Activated B cell treated with CpG ODN at 0.5 μM for 24 hours (primary cell): ENCODE measurements at regions not wholly inside any gene's neighbourhood (a gene's known extent, or its start where the extent isn't known, plus 50 kb on each side); places are given as distances from the start of the nearest gene placed in this dataset.

Experiments used
- ATAC-seq: fragments of 200-7000 bp; cut with Tn5 transposase; one replicate; pipeline ENCODE4 v1.10.0; 2021; ENCODE audit warnings: low read depth, mild to moderate bottlenecking, moderate library complexity
- CTCF ChIA-PET: fragments of 350-600 bp; sonication (Branson Sonifier 250); formaldehyde crosslinking; loops from one replicate; lab custom pipeline; 2021; ENCODE audit warnings: antibody characterized with exemption; lab: Charles Lee
- POLR2A ChIA-PET: fragments of 350-600 bp; sonication (Branson Sonifier 250); formaldehyde crosslinking; loops from one replicate; lab custom pipeline; 2021; ENCODE audit warnings: antibody characterized with exemption; lab: Charles Lee
- DNase-seq: peaks from one replicate; pipeline ENCODE4 v3.0.0; 2022
- H3K27ac Mint-ChIP-seq: one replicate; pipeline ENCODE4 v1.8.0; 2020; ENCODE audit warnings: mixed read lengths
- H3K27me3 Mint-ChIP-seq: one replicate; pipeline ENCODE4 v1.8.0; 2021; ENCODE audit warnings: mixed read lengths
- H3K36me3 Mint-ChIP-seq: one replicate; pipeline ENCODE4 v1.8.0; 2021; ENCODE audit warnings: low read depth, mixed read lengths
- H3K4me1 Mint-ChIP-seq: one replicate; pipeline ENCODE4 v1.8.0; 2021; ENCODE audit warnings: mixed read lengths
- H3K4me3 Mint-ChIP-seq: one replicate; pipeline ENCODE4 v1.8.0; 2020; ENCODE audit warnings: mild to moderate bottlenecking, mixed read lengths
- H3K9me3 Mint-ChIP-seq: one replicate; pipeline ENCODE4 v1.8.0; 2020; ENCODE audit warnings: mixed read lengths
- CTCF ChIP-seq: fragments of 200-600 bp; IDR thresholded peaks from one replicate; pipeline ENCODE4 v1.8.0; 2022; ENCODE audit warnings: antibody characterized with exemption, mild to moderate bottlenecking
- intact Hi-C: fragments of 100-400 bp; cut with micrococcal nuclease; formaldehyde crosslinking; loops from one replicate; pipeline ENCODE4 v1.15.1; 2024

DNA sequence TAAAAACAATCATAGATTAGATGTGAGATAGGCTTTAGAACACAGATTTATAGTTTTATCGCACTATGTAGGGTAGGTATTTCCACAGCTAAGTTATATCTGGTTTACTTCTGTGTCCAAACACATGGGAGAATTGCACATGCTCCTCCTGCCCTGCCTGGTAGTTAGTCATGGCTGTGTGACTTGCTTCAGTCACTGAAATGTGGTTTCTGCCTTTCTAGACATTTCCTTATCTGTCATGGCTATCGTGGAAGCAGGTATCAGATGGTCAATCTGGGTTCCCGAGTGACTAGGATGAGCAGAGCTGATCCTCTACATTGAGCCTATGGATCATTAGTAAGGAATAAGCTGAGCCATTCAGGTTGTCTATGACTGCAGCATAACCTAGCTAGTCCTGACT is 117.8 kb upstream of the GMDS start:
- no peak for DNase-seq
- Mint-ChIP-seq H3K9me3 (no peaks in the 10 kb centered on the region), H3K27me3 (no peaks in the 10 kb centered on the region), H3K36me3 (peaks cover 8% of the 10 kb centered on the region), H3K27ac (no peak overlapping the region), H3K4me3 (no peak overlapping the region), H3K4me1 (no peaks in the 10 kb centered on the region)
- ChIA-PET POLR2A (no interaction called here), CTCF (interaction anchor here (1.0 kb wide), 2 partner anchors 10 to 13 kb away, joined by 3 read pairs; no protein-coding TSS in a partner anchor)
- intact Hi-C loops: no loop called here
- no peak for TF ChIP-seq CTCF
- ATAC-seq: no peak

DNA sequence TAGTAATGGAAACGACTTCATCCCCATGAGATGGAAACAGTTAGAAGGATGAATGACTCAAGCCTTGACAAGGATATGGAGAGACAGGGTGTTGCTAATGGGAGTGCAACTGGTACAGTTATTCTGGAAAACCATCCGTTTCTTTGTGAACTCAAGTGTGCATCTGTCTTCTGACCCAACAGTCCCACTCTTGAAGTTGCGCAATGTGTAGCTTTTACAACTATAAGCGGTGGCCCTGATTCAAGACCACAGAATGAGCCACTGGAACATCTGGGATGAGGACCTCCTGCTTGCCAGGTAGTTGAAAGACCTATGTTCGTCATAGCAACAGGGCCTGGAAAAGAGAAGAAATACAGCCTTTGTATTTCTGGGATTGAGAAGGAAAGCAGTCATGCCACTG is 115.8 kb upstream of the GMDS start:
- no peak for ATAC-seq
- Mint-ChIP-seq H3K4me3 (no peak overlapping the region), H3K27me3 (no peaks in the 10 kb centered on the region), H3K27ac (no peak overlapping the region), H3K4me1 (no peaks in the 10 kb centered on the region), H3K9me3 (no peaks in the 10 kb centered on the region), H3K36me3 (peaks cover 8% of the 10 kb centered on the region)
- no peak for TF ChIP-seq CTCF
- POLR2A ChIA-PET: no interaction called here
- intact Hi-C loops: no loop called here
- DNase-seq: no peak
- CTCF ChIA-PET: no interaction called here

DNA sequence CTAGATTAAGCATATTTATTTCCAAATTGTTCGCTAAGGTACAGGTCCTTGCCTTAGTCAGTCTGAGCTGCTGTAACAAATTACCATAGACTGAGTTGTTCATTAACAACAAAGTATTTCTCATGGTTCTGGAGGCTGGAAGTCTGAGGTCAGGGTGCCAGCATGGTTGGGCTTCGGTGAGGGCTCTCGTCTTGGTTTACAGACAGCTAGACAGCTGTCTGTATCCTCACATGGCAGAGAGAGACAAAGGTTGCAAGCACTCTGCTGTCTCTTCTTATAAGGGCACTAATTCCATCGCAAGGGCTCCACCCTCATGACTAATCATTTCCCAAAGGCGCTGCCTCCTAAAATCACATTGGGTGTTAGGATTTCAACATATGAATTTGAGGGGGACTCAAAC is 115.3 kb upstream of the GMDS start:
- CTCF ChIA-PET: no interaction called here
- no peaks in the 10 kb centered on the region for H3K4me1 Mint-ChIP-seq

GRCh38 chr6:2360126-2360525 is 114.7 kb upstream of the GMDS start:
- ATAC-seq: no peak
- no peak for TF ChIP-seq CTCF
- Mint-ChIP-seq H3K4me1 (no peaks in the 10 kb centered on the region), H3K36me3 (peaks cover 8% of the 10 kb centered on the region), H3K4me3 (no peak overlapping the region), H3K27me3 (no peaks in the 10 kb centered on the region), H3K27ac (no peak overlapping the region), H3K9me3 (no peaks in the 10 kb centered on the region)
- ChIA-PET CTCF (no interaction called here), POLR2A (no interaction called here)
- intact Hi-C loops: no loop called here
- no peak for DNase-seq

More for the DNA sequence above, 115.3 kb upstream of the GMDS start:
- no peak for TF ChIP-seq CTCF
- intact Hi-C loops: no loop called here
- Mint-ChIP-seq H3K36me3 (peaks cover 8% of the 10 kb centered on the region), H3K27me3 (no peaks in the 10 kb centered on the region), H3K4me3 (no peak overlapping the region), H3K27ac (no peak overlapping the region), H3K9me3 (no peaks in the 10 kb centered on the region)
- POLR2A ChIA-PET: no interaction called here
- ATAC-seq (no peak), DNase-seq (no peak)

GRCh38 chr6:2355150-2355549 is 109.7 kb upstream of the GMDS start:
- intact Hi-C loops: loop anchor here (2.0 kb wide), 1 partner anchor 252 kb away; no protein-coding TSS in a partner anchor
- POLR2A ChIA-PET: no interaction called here
- Mint-ChIP-seq H3K4me3 (no peak overlapping the region), H3K27ac (no peak overlapping the region), H3K4me1 (no peaks in the 10 kb centered on the region), H3K27me3 (no peaks in the 10 kb centered on the region), H3K36me3 (no peaks in the 10 kb centered on the region), H3K9me3 (no peaks in the 10 kb centered on the region)
- CTCF ChIA-PET: interaction anchor here (2.4 kb wide), 2 partner anchors 147 to 758 kb away, joined by 24 to 34 read pairs; no protein-coding TSS in a partner anchor
- DNase-seq: no peak
- TF ChIP-seq CTCF: no peak
- ATAC-seq: no peak
